GM18909 (cell line): ENCODE measurements at regions not wholly inside any gene's neighbourhood (a gene's known extent, or its start where the extent isn't known, plus 50 kb on each side); places are given as distances from the start of the nearest gene placed in this dataset.

Experiments used
- ATAC-seq: cut with Tn5 transposase; IDR thresholded peaks from one replicate; pipeline ENCODE4 v1.9.1; 2021; ENCODE audit warnings: mild to moderate bottlenecking; ENCODE audit not compliant: unreplicated experiment, poor library complexity

DNA sequence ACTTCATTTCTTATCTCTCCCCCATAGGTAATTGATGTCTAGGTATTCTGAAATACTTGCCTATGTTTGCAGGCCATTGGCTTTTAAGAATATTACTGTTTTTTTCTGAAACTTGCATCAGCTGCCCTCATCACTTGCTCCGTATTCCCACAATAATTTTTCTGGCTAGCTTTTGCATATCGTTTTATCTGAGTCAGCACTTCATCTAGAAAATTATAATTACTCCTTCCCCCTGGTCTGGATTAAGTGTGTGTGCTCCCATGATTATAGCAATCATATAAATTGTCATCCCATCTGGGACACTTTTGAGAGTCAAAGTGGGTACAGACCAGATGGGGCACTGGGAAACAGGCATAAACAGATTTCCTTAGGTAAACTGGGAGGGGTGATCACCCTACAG is 583.2 kb upstream of the B3GALT2 start:
- no peak for ATAC-seq

- no peak for ATAC-seq
Measured at GRCh38 chr1:193767886-193768285, 581.5 kb upstream of the B3GALT2 start.

- ATAC-seq: no peak
Measured at GRCh38 chr1:193766329-193766728, 579.9 kb upstream of the B3GALT2 start.

DNA sequence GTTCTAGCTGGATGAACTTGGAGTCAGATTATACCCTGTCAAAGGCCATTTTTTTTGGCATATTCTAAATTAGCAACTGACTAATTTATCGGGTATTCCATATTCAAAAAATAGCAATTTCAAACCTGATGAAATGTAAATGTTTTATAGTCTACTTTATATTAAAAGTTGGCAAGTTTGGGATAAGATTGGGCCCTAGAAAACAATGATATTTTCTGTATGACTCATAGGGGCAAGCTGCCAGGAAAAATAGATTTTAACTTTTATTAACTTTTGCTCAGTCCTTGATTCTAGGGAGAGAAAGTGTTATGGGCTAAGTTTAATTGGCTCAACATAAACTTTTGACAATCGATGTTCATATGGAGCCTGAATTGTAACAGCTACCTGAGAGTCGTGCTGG is 576.9 kb upstream of the B3GALT2 start:
- no peak for ATAC-seq

GRCh38 chr1:193762236-193762635 is 575.8 kb upstream of the B3GALT2 start:
- no peak for ATAC-seq

DNA sequence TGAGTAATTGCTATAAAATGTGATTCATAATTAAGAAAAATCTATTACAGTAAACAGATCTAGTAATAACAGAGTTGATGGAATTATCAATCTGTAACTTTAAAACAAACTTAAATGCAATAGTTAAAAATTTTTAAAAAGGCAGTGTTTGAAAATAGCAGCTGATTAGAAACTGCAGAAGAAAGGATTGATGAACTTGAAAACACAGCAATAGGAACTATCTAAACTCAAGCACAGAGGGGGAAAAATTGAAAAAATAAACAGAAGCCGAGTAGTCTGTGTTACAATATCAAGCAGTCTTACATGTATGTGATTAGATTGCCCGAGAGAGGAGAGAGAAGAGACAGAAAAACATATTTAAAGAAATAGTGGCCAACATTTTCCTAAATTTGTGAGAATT is 569.0 kb upstream of the B3GALT2 start:
- ATAC-seq: no peak

DNA sequence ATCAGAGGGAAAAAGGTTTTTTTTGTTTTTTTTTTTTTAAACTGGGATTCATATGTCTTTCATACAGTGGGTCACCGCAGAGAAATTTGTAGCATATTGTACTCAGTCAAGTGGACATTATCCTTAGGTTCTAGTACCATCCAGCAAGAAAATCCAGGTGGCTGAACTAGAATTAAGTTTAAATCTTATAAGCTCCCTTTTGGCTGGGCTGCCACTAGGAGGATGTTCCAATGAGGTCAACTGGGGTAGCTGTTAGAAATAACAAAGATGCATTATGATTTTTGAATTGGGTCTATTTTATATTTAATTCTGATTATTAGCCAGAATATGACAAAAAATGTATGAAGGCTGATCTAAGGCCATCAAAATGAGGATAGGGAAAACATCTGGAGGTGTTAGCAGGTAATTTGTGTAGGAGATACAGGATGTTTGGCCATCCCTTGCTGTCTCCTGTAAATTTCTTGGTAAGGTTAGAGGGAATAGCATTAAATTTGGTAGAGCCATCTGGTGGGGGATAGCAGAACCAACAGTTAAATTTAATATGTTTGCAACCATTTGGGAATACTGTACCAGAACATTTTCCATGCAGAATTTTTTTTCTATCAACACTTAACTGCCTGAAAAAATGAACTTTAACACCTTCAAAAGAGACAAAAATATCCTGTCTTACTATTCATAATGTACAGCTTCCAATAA is 568.5 kb upstream of the B3GALT2 start:
- no peak for ATAC-seq

- no peak for ATAC-seq
Measured at GRCh38 chr1:193754151-193754550, 567.7 kb upstream of the B3GALT2 start.

DNA sequence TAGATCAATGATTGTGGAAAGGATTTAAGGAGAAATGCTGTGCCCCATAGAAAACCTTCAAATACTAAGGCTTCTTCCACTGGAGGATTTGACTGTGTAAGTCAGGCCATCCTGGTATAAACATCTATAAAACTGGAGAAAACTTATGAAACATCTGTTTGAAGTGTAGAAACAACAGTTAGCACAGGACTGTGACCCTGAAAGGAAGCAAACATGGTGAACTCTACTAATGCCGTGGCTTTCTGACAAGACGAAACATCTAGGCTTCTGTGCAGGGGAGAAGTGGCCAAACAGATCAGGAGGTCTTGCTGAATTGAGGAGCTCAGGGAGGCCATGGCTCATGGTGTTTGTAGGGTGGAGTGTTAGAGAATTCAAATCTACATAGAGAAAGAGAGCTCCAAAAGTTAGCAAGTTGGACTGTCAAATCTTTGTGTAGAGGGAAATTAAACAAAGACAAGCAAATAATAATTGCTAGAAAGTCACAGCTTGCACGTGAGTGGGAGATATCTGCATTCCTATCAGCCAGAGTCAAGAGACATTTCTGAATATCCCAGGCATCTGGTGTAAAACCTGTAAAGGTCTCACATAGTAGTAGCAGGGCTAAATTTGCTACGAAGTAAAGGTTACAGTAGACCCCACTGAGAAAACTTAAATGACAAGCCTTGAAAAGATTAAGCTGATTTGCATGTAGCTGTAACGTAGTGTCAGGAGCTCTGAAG is 566.8 kb upstream of the B3GALT2 start:
- no peak for ATAC-seq

DNA sequence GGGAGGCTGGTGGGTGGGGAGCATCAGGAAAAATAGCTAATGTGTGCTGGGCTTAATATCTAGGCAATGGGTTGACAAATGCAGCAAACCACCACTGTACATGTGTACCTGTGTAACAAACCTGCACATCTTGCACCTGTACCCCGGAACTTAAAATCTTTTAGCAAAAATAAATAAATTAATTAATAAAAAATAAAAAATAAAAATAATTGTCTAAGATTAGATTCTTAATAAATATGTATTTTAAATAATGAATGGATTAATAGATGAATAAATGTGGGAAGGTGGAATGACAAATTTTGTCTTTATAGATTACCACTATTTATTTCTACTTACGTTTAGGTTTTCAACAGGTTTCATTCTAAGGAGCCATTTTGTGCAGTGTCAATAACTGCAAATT is 563.5 kb upstream of the B3GALT2 start:
- ATAC-seq: no peak

DNA sequence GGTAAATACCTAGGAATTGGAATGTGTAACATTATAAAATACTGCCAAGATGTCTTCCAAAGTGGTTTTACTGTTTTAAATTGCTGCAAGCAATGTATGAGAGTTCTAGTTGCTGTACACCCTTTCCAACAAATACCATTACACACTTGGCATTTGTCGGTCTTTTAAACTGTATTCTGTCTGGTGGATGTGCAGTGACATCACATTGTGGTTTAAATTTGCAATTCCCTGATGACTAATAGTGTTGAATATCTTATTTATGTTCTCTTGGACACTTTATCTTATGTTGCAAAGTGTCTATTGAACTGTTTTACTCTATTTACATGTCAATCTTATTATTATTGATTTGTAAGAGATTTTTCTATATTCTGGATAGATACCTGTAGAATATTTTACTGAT is 561.2 kb upstream of the B3GALT2 start:
- ATAC-seq: no peak

DNA sequence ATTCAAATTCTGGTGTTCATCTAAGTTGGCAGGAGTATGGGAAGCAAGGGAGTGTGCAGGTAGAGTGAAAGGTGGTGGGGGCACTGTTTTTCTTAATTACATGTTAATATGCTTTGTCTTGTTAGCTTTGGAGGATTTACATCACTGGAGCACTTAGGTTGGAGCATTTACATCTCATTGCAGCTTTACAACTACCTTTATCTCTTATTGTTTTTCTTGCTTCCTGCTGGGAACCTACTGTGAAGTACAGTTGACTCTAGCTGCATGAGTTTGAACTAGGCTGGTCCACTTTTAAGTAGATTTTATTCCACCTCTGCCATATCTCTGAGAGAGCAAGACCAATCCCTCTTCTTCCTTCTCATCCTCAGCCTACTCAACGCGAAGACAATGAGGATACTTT is 554.8 kb upstream of the B3GALT2 start:
- ATAC-seq: no peak

GRCh38 chr1:193740762-193741161 is 554.3 kb upstream of the B3GALT2 start:
- ATAC-seq: no peak

DNA sequence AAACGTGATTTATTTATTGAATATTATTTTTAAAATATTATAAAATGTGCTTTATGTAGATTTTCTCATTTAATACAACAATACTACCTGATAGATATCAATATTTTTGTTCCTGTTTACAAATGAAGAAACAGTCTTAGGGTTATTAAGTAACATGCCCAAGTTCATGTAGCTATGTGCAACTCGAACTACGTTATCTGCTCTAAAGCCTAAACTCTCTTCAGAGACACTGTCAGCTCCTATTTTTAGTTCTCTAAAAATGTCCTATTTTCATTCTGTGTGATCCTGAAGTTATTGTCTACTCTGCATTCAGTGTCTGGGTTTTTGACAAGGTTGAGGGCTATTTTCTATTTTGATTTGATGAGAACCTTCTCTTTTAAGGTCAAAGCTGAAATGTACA is 550.1 kb upstream of the B3GALT2 start:
- no peak for ATAC-seq

- ATAC-seq: no peak
Measured at GRCh38 chr1:193733674-193734073, 547.3 kb upstream of the B3GALT2 start.

GRCh38 chr1:193730017-193730416 is 543.6 kb upstream of the B3GALT2 start:
- ATAC-seq: no peak

GRCh38 chr1:193729429-193729828 is 543.0 kb upstream of the B3GALT2 start:
- no peak for ATAC-seq

GRCh38 chr1:193727850-193728249 is 541.4 kb upstream of the B3GALT2 start:
- ATAC-seq: no peak

GRCh38 chr1:193726722-193727121 is 540.3 kb upstream of the B3GALT2 start:
- no peak for ATAC-seq

GRCh38 chr1:193712392-193712791 is 526.0 kb upstream of the B3GALT2 start:
- no peak for ATAC-seq

DNA sequence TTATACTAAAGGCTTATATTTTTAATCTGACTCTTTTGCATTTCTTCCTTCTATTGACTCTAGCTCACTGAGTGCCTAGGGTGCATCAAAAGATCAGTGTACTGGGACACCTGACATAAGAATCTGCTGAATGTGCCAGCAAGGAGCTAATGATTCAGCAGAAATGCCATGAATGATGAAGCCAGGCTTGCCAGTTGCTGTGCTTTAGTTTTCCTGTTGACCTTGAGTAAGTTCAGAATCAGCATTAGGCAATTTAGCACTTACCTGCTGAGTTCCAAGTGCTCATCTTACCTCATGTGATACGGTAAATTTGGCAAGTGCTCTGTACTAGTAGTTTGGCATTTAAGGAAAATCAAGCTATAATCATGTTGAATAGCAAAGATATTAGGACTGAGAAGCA is 523.2 kb upstream of the B3GALT2 start:
- no peak for ATAC-seq
